Progenitor cell of endocrine pancreas (in vitro differentiated cells): ENCODE measurements at regions not wholly inside any gene's neighbourhood (a gene's known extent, or its start where the extent isn't known, plus 50 kb on each side); places are given as distances from the start of the nearest gene placed in this dataset.

ENCODE experiments used
- DNase-seq: peaks from one replicate; pipeline ENCODE4 v3.0.0; 2021; ENCODE audit warnings: low spot score; ENCODE audit not compliant: unreplicated experiment
- H3K27ac Mint-ChIP-seq: 2 replicates; pipeline ENCODE4 v1.8.0; 2021; ENCODE audit warnings: mild to moderate bottlenecking, moderate library complexity, mixed read lengths
- H3K27me3 Mint-ChIP-seq: 2 replicates; pipeline ENCODE4 v1.8.0; 2021; ENCODE audit warnings: mixed read lengths
- H3K36me3 Mint-ChIP-seq: 2 replicates; pipeline ENCODE4 v1.8.0; 2022; ENCODE audit warnings: mixed read lengths; ENCODE audit not compliant: insufficient read depth
- H3K4me1 Mint-ChIP-seq: 2 replicates; pipeline ENCODE4 v1.8.0; 2021; ENCODE audit warnings: low read depth, mixed read lengths
- H3K4me3 Mint-ChIP-seq: 2 replicates; pipeline ENCODE4 v1.8.0; 2021; ENCODE audit warnings: low read depth, mild to moderate bottlenecking, moderate library complexity, mixed read lengths
- H3K9me3 Mint-ChIP-seq: 2 replicates; pipeline ENCODE4 v1.8.0; 2021; ENCODE audit warnings: low read depth, mixed read lengths
- CTCF ChIP-seq: fragments of 200-600 bp; sonication (generic); IDR thresholded peaks from one replicate; pipeline ENCODE4 v1.5.0; 2021; ENCODE audit warnings: antibody characterized with exemption, mild to moderate bottlenecking; ENCODE audit not compliant: unreplicated experiment

GRCh38 chr5:28543473-28544098, 1505.2 kb upstream of the CDH9 start:
- no peaks in the 10 kb centered on the region for H3K36me3 Mint-ChIP-seq
- no peak overlapping the region for H3K27ac Mint-ChIP-seq
- DNase-seq: no peak
- H3K27me3 Mint-ChIP-seq: no peaks in the 10 kb centered on the region
- no peak overlapping the region for H3K4me3 Mint-ChIP-seq
- H3K9me3 Mint-ChIP-seq: no peaks in the 10 kb centered on the region
- no peaks in the 10 kb centered on the region for H3K4me1 Mint-ChIP-seq
- no peak for TF ChIP-seq CTCF

- Mint-ChIP-seq H3K4me1 (no peaks in the 10 kb centered on the region), H3K36me3 (no peaks in the 10 kb centered on the region), H3K9me3 (no peaks in the 10 kb centered on the region), H3K4me3 (no peak overlapping the region), H3K27me3 (no peaks in the 10 kb centered on the region), H3K27ac (no peak overlapping the region)
- no peak for TF ChIP-seq CTCF
- no peak for DNase-seq
Observed at GRCh38 chr5:28542987-28543386, 1504.6 kb upstream of the CDH9 start.

- Mint-ChIP-seq H3K4me1 (peaks cover 6% of the 10 kb centered on the region), H3K27ac (no peak overlapping the region), H3K4me3 (no peak overlapping the region), H3K9me3 (peaks cover 19% of the 10 kb centered on the region), H3K36me3 (peaks cover 10% of the 10 kb centered on the region), H3K27me3 (no peaks in the 10 kb centered on the region)
- TF ChIP-seq CTCF: no peak
- no peak for DNase-seq
Observed at GRCh38 chr5:28523888-28524635, 1485.7 kb upstream of the CDH9 start.

GRCh38 chr5:28523416-28523815, 1485.0 kb upstream of the CDH9 start:
- no peaks in the 10 kb centered on the region for H3K27me3 Mint-ChIP-seq
- H3K36me3 Mint-ChIP-seq: peaks cover 10% of the 10 kb centered on the region
- no peak for TF ChIP-seq CTCF
- DNase-seq: no peak
- H3K4me3 Mint-ChIP-seq: no peak overlapping the region
- no peak overlapping the region for H3K27ac Mint-ChIP-seq
- H3K9me3 Mint-ChIP-seq: peaks cover 19% of the 10 kb centered on the region
- H3K4me1 Mint-ChIP-seq: peaks cover 6% of the 10 kb centered on the region

- Mint-ChIP-seq H3K27me3 (no peaks in the 10 kb centered on the region), H3K36me3 (peaks cover 10% of the 10 kb centered on the region), H3K9me3 (peaks cover 19% of the 10 kb centered on the region), H3K4me3 (no peak overlapping the region), H3K27ac (no peak overlapping the region), H3K4me1 (peaks cover 26% of the 10 kb centered on the region)
- TF ChIP-seq CTCF: no peak
- no peak for DNase-seq
Observed at GRCh38 chr5:28517691-28518090, 1479.3 kb upstream of the CDH9 start.
